PC-3 (cell line): ENCODE measurements at regions not wholly inside any gene's neighbourhood (a gene's known extent, or its start where the extent isn't known, plus 50 kb on each side); places are given as distances from the start of the nearest gene placed in this dataset.

Experiments
- ATAC-seq: fragments of 200-7000 bp; cut with Tn5 transposase; 2 replicates; pipeline ENCODE4 v1.9.1; 2020; ENCODE audit warnings: mild to moderate bottlenecking, moderate library complexity
- BruUV-seq: library from RNA; stranded (reverse); fragments of 400-500 nt; replicated peaks from 2 replicates; lab custom pipeline; 2021; lab: Mats Ljungman, UMichigan
- CTCF ChIA-PET: fragments of 300-600 bp; sonication (Branson Sonifier 250); formaldehyde crosslinking; loops from one replicate; lab custom pipeline; 2022; ENCODE audit warnings: antibody characterized with exemption; lab: Charles Lee
- POLR2A ChIA-PET: fragments of 300-600 bp; sonication (Branson Sonifier 250); formaldehyde crosslinking; loops from one replicate; lab custom pipeline; 2022; ENCODE audit warnings: antibody characterized with exemption; ENCODE audit not compliant: unreplicated experiment; lab: Charles Lee
- DNase-seq: peaks from one replicate; pipeline ENCODE4 v3.0.0-alpha.2; 2015
- H2AFZ ChIP-seq: fragments of 300-600 bp; sonication (generic); 2 replicates; pipeline ENCODE4 v1.6.0; 2016; ENCODE audit warnings: antibody characterized with exemption, low read length
- H3F3A ChIP-seq: fragments of 300-600 bp; sonication (generic); one replicate; pipeline ENCODE4 v1.6.0; 2017; ENCODE audit warnings: antibody characterized with exemption, low read length, control low read depth, mild to moderate bottlenecking; ENCODE audit not compliant: unreplicated experiment
- H3K27ac ChIP-seq: fragments of 300-600 bp; sonication (generic); 2 replicates; pipeline ENCODE4 v1.5.1; 2016; ENCODE audit warnings: mild to moderate bottlenecking, low read length
- H3K27me3 ChIP-seq: fragments of 300-600 bp; sonication (generic); 2 replicates; pipeline ENCODE4 v1.6.1; 2016; ENCODE audit warnings: low read length, mixed read lengths
- H3K36me3 ChIP-seq: fragments of 300-600 bp; sonication (generic); 2 replicates; pipeline ENCODE4 v1.6.1; 2016; ENCODE audit warnings: low read depth, mixed run types, low read length, mixed read lengths
- H3K4me1 ChIP-seq: fragments of 300-600 bp; sonication (generic); 2 replicates; pipeline ENCODE4 v1.5.1; 2016; ENCODE audit warnings: low read length; ENCODE audit not compliant: insufficient read depth
- H3K4me2 ChIP-seq: fragments of 300-600 bp; sonication (generic); 2 replicates; pipeline ENCODE4 v1.6.0; 2016; ENCODE audit warnings: low read length
- H3K4me3 ChIP-seq: fragments of 300-600 bp; sonication (generic); 2 replicates; pipeline ENCODE4 v1.5.1; 2016; ENCODE audit warnings: mild to moderate bottlenecking, low read length, mixed read lengths
- H3K79me2 ChIP-seq: fragments of 300-600 bp; sonication (generic); 2 replicates; pipeline ENCODE4 v1.6.1; 2017; ENCODE audit warnings: low read length, mixed read lengths
- H3K9ac ChIP-seq: fragments of 300-600 bp; sonication (generic); 2 replicates; pipeline ENCODE4 v1.6.0; 2016; ENCODE audit warnings: mild to moderate bottlenecking, low read length
- H3K9me2 ChIP-seq: fragments of 300-600 bp; sonication (generic); replicated peaks from 2 replicates; pipeline ENCODE4 v1.6.1; 2016; ENCODE audit warnings: mixed run types, low read length, mixed read lengths
- H3K9me3 ChIP-seq: fragments of 300-600 bp; sonication (generic); 2 replicates; pipeline ENCODE4 v1.6.1; 2016; ENCODE audit warnings: low read length, mixed read lengths
- H4K20me1 ChIP-seq: fragments of 300-600 bp; sonication (generic); 2 replicates; pipeline ENCODE4 v1.6.1; 2016; ENCODE audit warnings: low read length, mixed read lengths
- EZH2 ChIP-seq: fragments of 300-600 bp; sonication (generic); IDR thresholded peaks from one replicate; pipeline ENCODE4 v1.6.1; 2017; ENCODE audit warnings: antibody characterized with exemption, mild to moderate bottlenecking, low read length; ENCODE audit not compliant: unreplicated experiment
- EZH2phosphoT487 ChIP-seq: fragments of 300-600 bp; sonication (generic); IDR thresholded peaks from 2 replicates; pipeline ENCODE4 v1.6.1; 2018; ENCODE audit warnings: mild to moderate bottlenecking, antibody characterized with exemption, low read length, borderline replicate concordance
- intact Hi-C: fragments of 100-400 bp; cut with micrococcal nuclease; formaldehyde crosslinking; loops from 2 replicates; pipeline ENCODE4 v1.9.0; 2023
- TF ChIP-seq, protein P1 (sequence below): fragments of 300-600 bp; sonication (generic); conservative IDR thresholded peaks from 2 replicates; pipeline ENCODE4 v1.5.1; 2017; ENCODE audit warnings: antibody characterized with exemption, low read depth, mild to moderate bottlenecking, low read length

DNA sequence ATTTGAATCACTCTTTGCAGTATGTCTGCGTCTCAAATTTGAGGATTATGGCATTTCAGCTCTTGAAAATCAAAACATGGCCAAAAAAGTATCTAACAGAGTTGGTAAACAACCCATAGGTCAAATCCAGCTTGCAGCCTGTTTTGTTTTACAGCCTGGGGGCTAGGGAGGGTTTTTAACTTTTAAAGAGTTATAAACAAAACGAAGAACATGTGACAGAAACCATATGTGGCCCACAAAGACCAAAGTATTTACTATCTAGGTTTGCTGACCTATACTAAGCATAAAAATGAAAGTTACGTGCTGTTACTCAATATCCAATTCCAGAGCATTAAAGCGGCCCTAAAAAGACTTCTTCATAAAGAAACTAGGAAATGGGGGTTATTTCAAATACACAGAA is 55.5 kb upstream of the STARD3NL start:
- TF ChIP-seq, protein P1, sequence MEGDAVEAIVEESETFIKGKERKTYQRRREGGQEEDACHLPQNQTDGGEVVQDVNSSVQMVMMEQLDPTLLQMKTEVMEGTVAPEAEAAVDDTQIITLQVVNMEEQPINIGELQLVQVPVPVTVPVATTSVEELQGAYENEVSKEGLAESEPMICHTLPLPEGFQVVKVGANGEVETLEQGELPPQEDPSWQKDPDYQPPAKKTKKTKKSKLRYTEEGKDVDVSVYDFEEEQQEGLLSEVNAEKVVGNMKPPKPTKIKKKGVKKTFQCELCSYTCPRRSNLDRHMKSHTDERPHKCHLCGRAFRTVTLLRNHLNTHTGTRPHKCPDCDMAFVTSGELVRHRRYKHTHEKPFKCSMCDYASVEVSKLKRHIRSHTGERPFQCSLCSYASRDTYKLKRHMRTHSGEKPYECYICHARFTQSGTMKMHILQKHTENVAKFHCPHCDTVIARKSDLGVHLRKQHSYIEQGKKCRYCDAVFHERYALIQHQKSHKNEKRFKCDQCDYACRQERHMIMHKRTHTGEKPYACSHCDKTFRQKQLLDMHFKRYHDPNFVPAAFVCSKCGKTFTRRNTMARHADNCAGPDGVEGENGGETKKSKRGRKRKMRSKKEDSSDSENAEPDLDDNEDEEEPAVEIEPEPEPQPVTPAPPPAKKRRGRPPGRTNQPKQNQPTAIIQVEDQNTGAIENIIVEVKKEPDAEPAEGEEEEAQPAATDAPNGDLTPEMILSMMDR = no peak
- no peak for TF ChIP-seq EZH2
- no peak for TF ChIP-seq EZH2phosphoT487
- H3K9ac ChIP-seq = no peak overlapping the region
- intact Hi-C loops = no loop called here
- no peaks in the 10 kb centered on the region for H4K20me1 ChIP-seq
- H3K4me2 ChIP-seq = no peak overlapping the region
- BruUV-seq = no TSS peak
- no peaks in the 10 kb centered on the region for H3K9me3 ChIP-seq
- no peak overlapping the region for H3K4me3 ChIP-seq
- ChIA-PET CTCF (no interaction called here), POLR2A (no interaction called here)
- no peak overlapping the region for H3K27ac ChIP-seq
- no peak for DNase-seq
- H3K79me2 ChIP-seq = no peaks in the 10 kb centered on the region
- no peaks in the 10 kb centered on the region for H3K9me2 ChIP-seq
- no peaks in the 10 kb centered on the region for H3K4me1 ChIP-seq
- H3K27me3 ChIP-seq = peaks cover 2% of the 10 kb centered on the region
- no peaks in the 10 kb centered on the region for H3K36me3 ChIP-seq
- no peak overlapping the region for H2AFZ ChIP-seq
- no peak for ATAC-seq
- H3F3A ChIP-seq = no peaks in the 10 kb centered on the region

DNA sequence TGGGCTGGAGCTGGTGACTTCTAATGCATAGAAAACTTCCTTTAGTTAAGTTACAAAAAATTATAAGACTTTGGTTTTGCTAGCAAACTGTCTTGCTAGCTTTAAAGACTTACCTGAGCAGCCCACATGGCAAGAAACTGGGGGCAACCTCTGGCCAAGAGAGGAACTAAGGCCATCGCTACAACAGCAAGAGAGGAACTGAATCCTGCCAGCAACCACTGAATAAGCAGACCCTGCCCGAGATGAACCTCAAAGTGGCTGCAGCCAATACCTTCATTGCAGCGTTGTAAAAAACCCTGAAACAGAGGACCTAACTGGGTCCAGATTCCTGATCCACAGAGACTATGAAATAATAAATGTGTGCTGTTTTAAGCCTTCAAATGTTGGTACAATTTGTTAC is 54.6 kb upstream of the STARD3NL start:
- Histone ChIP-seq H3K9me2 (no peaks in the 10 kb centered on the region), H3K4me2 (no peak overlapping the region), H3K9me3 (no peaks in the 10 kb centered on the region), H3K27ac (no peak overlapping the region), H3K36me3 (no peaks in the 10 kb centered on the region), H3K79me2 (no peaks in the 10 kb centered on the region), H3K4me3 (no peak overlapping the region), H4K20me1 (no peaks in the 10 kb centered on the region), H2AFZ (no peak overlapping the region), H3K27me3 (no peaks in the 10 kb centered on the region; the same call in 1 of the 2 replicates), H3K4me1 (no peaks in the 10 kb centered on the region), H3K9ac (no peak overlapping the region), H3F3A (no peaks in the 10 kb centered on the region)
- DNase-seq = no peak
- ATAC-seq = no peak
- ChIA-PET CTCF (no interaction called here), POLR2A (no interaction called here)
- BruUV-seq = no TSS peak
- intact Hi-C loops = no loop called here
- TF ChIP-seq EZH2 = no peak
- TF ChIP-seq, protein P1 = no peak
- TF ChIP-seq EZH2phosphoT487 = no peak

DNA sequence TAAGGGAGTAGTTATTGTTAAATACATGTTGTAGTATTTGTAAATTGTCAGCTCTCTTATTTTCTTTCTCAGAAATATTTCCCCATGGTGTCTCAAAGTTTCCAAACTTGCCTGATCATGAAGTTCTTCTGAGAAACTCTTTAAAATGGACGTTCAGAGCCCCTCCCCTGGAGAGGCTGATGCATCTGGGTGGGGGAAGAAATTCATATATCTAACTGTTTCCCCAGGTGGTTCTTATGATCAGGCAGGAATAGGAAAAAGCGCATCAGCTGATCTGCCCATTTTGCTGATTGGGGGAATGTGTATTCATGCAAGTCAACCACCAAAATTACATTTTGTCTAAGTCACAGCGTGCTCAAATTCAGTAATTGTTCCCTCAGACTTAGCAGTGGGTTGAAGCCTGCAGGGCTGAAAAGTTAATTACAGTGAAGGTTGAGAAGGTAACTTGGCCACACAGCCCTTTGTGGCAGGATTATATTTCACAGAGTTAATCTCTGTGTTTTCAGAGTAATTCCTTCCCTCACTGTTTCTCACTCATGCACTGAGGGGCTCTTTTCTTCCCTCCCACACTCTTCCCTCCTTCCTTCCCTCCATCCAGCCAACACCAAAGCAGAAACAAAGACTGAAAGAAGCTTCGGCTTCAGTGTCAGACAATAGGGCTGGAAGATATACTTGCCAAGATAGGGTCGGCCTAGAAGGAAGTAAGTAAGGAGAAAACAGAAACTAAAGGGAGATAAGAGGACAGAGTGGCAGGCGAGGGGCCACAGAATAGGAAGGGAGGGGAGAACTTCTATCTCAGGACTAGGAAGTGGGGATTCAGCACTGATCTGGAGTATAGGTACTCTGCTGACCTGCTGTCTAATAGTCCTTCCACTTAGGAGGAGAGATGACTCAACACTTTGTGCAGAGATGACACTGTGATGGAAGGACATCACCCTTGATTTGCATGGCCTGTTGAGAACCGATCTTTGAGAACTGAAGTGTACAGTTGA is 50.5 kb upstream of the STARD3NL start:
- ChIA-PET CTCF (no interaction called here), POLR2A (no interaction called here)
- BruUV-seq = no TSS peak
- H3K79me2 ChIP-seq = no peaks in the 10 kb centered on the region
- no peaks in the 10 kb centered on the region for H3K9me2 ChIP-seq
- TF ChIP-seq, protein P1 = no peak
- no peak for TF ChIP-seq EZH2phosphoT487
- TF ChIP-seq EZH2 = no peak
- H3K4me3 ChIP-seq = no peak overlapping the region
- H3K9ac ChIP-seq = no peak overlapping the region
- H3K9me3 ChIP-seq = no peaks in the 10 kb centered on the region
- no peaks in the 10 kb centered on the region for H3F3A ChIP-seq
- H3K4me1 ChIP-seq = no peaks in the 10 kb centered on the region
- H3K27me3 ChIP-seq = peaks cover under 1% of the 10 kb centered on the region; the same call in 1 of the 2 replicates
- ATAC-seq (no peak), DNase-seq (no peak)
- intact Hi-C loops = no loop called here
- no peak overlapping the region for H3K4me2 ChIP-seq
- no peak overlapping the region for H3K27ac ChIP-seq
- H3K36me3 ChIP-seq = no peaks in the 10 kb centered on the region
- no peaks in the 10 kb centered on the region for H4K20me1 ChIP-seq
- no peak overlapping the region for H2AFZ ChIP-seq
